A673 (cell line): ENCODE measurements at regions not wholly inside any gene's neighbourhood (a gene's known extent, or its start where the extent isn't known, plus 50 kb on each side); places are given as distances from the start of the nearest gene placed in this dataset.

ENCODE experiments used
- BruUV-seq: library from RNA; stranded (reverse); fragments of 400-500 nt; replicated peaks from 2 replicates; lab custom pipeline; 2021; lab: Mats Ljungman, UMichigan
- CTCF ChIA-PET: fragments of 300-600 bp; sonication (Branson Sonifier 250); formaldehyde crosslinking; loops from one replicate; lab custom pipeline; 2022; ENCODE audit warnings: antibody characterized with exemption; lab: Charles Lee
- POLR2A ChIA-PET: fragments of 300-600 bp; sonication (Branson Sonifier 250); formaldehyde crosslinking; loops from one replicate; lab custom pipeline; 2022; ENCODE audit warnings: antibody characterized with exemption; ENCODE audit not compliant: low non-redundant PET; lab: Charles Lee
- DNase-seq: peaks from one replicate; pipeline ENCODE4 v3.0.0-alpha.2; 2015; ENCODE audit warnings: low spot score
- H3K27ac ChIP-seq: fragments of 200-600 bp; sonication (generic); 2 replicates; pipeline ENCODE4 v1.5.1; 2016; ENCODE audit warnings: mixed run types, low read depth, mild to moderate bottlenecking, mixed read lengths, antibody characterized with exemption, low read length; ENCODE audit not compliant: poor library complexity, severe bottlenecking
- H3K27me3 ChIP-seq: fragments of 200-600 bp; sonication (generic); replicated peaks from 2 replicates; pipeline ENCODE4 v1.6.1; 2017; ENCODE audit warnings: mixed run types, low read depth, mild to moderate bottlenecking, mixed read lengths, antibody characterized with exemption, low read length; ENCODE audit not compliant: insufficient read depth, poor library complexity
- H3K36me3 ChIP-seq: fragments of 200-600 bp; sonication (generic); 2 replicates; pipeline ENCODE4 v1.6.1; 2016; ENCODE audit warnings: mixed run types, mild to moderate bottlenecking, mixed read lengths, antibody characterized with exemption, low read length; ENCODE audit not compliant: insufficient read depth, poor library complexity, severe bottlenecking
- H3K4me1 ChIP-seq: fragments of 200-600 bp; sonication (generic); 2 replicates; pipeline ENCODE4 v1.6.1; 2017; ENCODE audit warnings: mixed run types, mild to moderate bottlenecking, mixed read lengths, antibody characterized with exemption, low read length; ENCODE audit not compliant: insufficient read depth, poor library complexity, severe bottlenecking
- H3K4me3 ChIP-seq: fragments of 200-600 bp; sonication (generic); 2 replicates; pipeline ENCODE4 v1.5.1; 2016; ENCODE audit warnings: low read depth, mixed run types, mild to moderate bottlenecking, mixed read lengths, low read length; ENCODE audit not compliant: poor library complexity, severe bottlenecking
- H3K9me3 ChIP-seq: fragments of 200-600 bp; sonication (generic); 2 replicates; pipeline ENCODE4 v1.6.1; 2016; ENCODE audit warnings: mixed run types, low read depth, mild to moderate bottlenecking, mixed read lengths, antibody characterized with exemption, low read length; ENCODE audit not compliant: poor library complexity, severe bottlenecking
- EZH2 ChIP-seq: fragments of 200-600 bp; sonication (generic); IDR thresholded peaks from 2 replicates; pipeline ENCODE4 v1.6.1; 2017; ENCODE audit warnings: borderline replicate concordance, low read depth, mild to moderate bottlenecking, mixed read lengths, antibody characterized with exemption, low read length; ENCODE audit not compliant: poor library complexity, severe bottlenecking
- intact Hi-C: fragments of 100-400 bp; cut with micrococcal nuclease; formaldehyde crosslinking; loops from one replicate; pipeline ENCODE4 v1.10.0; 2022; ENCODE audit not compliant: unreplicated experiment
- TF ChIP-seq, protein P1 (sequence below): fragments of 300-800, 200-600 bp; sonication (generic); conservative IDR thresholded peaks from 2 replicates; pipeline ENCODE4 v1.5.1; 2017; ENCODE audit warnings: low read depth, mild to moderate bottlenecking, antibody characterized with exemption, low read length, moderate library complexity, mixed read lengths

DNA sequence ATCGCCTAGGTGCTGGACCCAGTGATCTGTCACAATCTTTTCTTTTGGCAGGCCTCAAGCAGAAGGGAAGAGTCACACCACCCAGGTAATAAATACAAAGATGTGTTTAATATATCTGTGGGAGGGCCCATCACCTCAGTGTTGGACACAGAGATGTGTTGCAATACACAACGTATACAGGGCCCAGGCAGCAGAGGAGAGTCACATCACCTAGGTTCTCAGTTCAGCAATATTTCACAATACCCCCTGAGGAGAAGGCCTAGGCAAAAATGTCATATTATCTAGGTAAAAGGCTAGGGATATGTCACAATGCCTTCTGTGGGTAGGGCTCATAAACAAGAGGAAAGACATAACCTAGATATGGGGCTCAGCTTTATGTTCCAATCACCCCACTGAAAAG is 53.5 kb upstream of the ZNF728 start:
- ChIA-PET CTCF (no interaction called here), POLR2A (no interaction called here)
- H3K27ac ChIP-seq, result no peak overlapping the region
- DNase-seq, result no peak
- H3K27me3 ChIP-seq, result no peaks in the 10 kb centered on the region
- no peak overlapping the region for H3K4me3 ChIP-seq
- intact Hi-C loops, result no loop called here
- H3K4me1 ChIP-seq, result no peaks in the 10 kb centered on the region
- peaks cover 48% of the 10 kb centered on the region for H3K9me3 ChIP-seq
- H3K36me3 ChIP-seq, result no peaks in the 10 kb centered on the region
- no TSS peak for BruUV-seq
- TF ChIP-seq EZH2, result no peak
- TF ChIP-seq, protein P1, sequence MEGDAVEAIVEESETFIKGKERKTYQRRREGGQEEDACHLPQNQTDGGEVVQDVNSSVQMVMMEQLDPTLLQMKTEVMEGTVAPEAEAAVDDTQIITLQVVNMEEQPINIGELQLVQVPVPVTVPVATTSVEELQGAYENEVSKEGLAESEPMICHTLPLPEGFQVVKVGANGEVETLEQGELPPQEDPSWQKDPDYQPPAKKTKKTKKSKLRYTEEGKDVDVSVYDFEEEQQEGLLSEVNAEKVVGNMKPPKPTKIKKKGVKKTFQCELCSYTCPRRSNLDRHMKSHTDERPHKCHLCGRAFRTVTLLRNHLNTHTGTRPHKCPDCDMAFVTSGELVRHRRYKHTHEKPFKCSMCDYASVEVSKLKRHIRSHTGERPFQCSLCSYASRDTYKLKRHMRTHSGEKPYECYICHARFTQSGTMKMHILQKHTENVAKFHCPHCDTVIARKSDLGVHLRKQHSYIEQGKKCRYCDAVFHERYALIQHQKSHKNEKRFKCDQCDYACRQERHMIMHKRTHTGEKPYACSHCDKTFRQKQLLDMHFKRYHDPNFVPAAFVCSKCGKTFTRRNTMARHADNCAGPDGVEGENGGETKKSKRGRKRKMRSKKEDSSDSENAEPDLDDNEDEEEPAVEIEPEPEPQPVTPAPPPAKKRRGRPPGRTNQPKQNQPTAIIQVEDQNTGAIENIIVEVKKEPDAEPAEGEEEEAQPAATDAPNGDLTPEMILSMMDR, result no peak

DNA sequence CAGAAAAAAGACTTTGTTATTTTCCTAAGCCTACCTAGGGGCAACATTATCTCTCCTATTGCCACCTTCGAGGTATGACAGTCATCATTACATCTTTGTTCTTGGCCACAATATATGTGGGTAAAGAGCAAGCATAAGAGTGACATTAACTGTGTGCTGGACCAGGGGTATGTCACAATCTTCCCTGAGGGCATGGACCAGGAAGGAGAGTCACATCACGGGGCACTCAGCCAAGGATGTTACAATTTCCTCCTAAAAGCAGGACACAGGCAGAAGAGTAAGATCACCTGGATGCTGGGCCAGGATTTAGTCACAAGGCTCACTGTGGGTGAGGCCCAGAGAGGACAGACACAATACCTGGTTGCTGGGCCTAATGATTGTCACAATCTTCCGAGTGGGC is 53.0 kb upstream of the ZNF728 start:
- peaks cover 47% of the 10 kb centered on the region for H3K9me3 ChIP-seq
- BruUV-seq, result no TSS peak
- no peak for DNase-seq
- ChIA-PET CTCF (no interaction called here), POLR2A (no interaction called here)
- H3K27me3 ChIP-seq, result no peaks in the 10 kb centered on the region
- TF ChIP-seq EZH2, result no peak
- TF ChIP-seq, protein P1, result no peak
- intact Hi-C loops, result no loop called here
- no peak overlapping the region for H3K4me3 ChIP-seq
- no peaks in the 10 kb centered on the region for H3K4me1 ChIP-seq
- H3K36me3 ChIP-seq, result no peaks in the 10 kb centered on the region
- no peak overlapping the region for H3K27ac ChIP-seq

DNA sequence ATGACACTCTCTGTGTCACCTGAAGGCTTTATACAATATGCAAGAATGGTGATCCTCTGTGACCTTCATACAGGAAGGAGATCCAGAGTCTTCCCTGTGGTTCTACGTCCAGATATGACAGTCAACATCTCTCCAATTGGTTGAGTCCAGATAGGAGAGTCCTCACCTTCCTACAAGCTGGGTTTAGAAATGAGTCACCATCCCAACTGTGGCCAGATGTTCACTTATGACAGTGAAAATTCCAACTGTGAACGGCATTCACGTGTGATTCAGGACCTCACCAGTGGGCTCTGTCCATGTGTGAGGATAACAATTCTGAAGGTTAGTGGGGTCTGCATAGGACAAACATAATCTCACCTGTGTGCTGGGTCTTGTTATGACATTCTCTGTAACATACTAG is 52.5 kb upstream of the ZNF728 start:
- BruUV-seq, result no TSS peak
- ChIA-PET CTCF (no interaction called here), POLR2A (no interaction called here)
- Histone ChIP-seq H3K4me3 (no peak overlapping the region), H3K27me3 (no peaks in the 10 kb centered on the region), H3K9me3 (peaks cover 50% of the 10 kb centered on the region), H3K36me3 (no peaks in the 10 kb centered on the region), H3K27ac (no peak overlapping the region), H3K4me1 (no peaks in the 10 kb centered on the region)
- DNase-seq, result no peak
- TF ChIP-seq EZH2, result no peak
- TF ChIP-seq, protein P1, result no peak
- intact Hi-C loops, result no loop called here
